ENCODE measurements at regions not wholly inside any gene's neighbourhood (a gene's known extent, or its start where the extent isn't known, plus 50 kb on each side); places are given as distances from the start of the nearest gene placed in this dataset.

GRCh38 chr11:100575860-100576717 lies 111.0 kb upstream of the ARHGAP42 start:
- Histone ChIP-seq H3K9me3 (no peaks in the 10 kb centered on the region), H3K27ac (no peak overlapping the region), H3K27me3 (no peaks in the 10 kb centered on the region), H3K4me3 (no peak overlapping the region), H3K36me3 (ENCODE audit: low read depth, missing control alignments) (no peaks in the 10 kb centered on the region), H3K4me1 (no peaks in the 10 kb centered on the region)
- intact Hi-C loops (cut with DNase I; ENCODE audit: low total_unique reads) = no loop called here
- peak; percentile 45 for DNase-seq
- WGBS, 2 donors = 29 to 35% methylated on average over 4 of the region's 4 CpGs
- TF ChIP-seq POLR2A (IDR thresholded peaks at IDR 0.05) (no peak), CTCF (IDR thresholded peaks at IDR 0.05) (peak; percentile 52 to 70 (median 55))

GRCh38 chr11:100576718-100577021 lies 110.4 kb upstream of the ARHGAP42 start:
- Histone ChIP-seq H3K36me3 (ENCODE audit: low read depth, missing control alignments) (no peaks in the 10 kb centered on the region), H3K4me1 (no peaks in the 10 kb centered on the region), H3K4me3 (no peak overlapping the region), H3K9me3 (no peaks in the 10 kb centered on the region), H3K27ac (no peak overlapping the region), H3K27me3 (no peaks in the 10 kb centered on the region)
- no peak for DNase-seq
- intact Hi-C loops (cut with DNase I; ENCODE audit: low total_unique reads) = no loop called here
- WGBS, 2 donors = 64 to 65% methylated on average over 3 of the region's 3 CpGs
- no peak for TF ChIP-seq POLR2A (IDR thresholded peaks at IDR 0.05)
- no peak for TF ChIP-seq CTCF (IDR thresholded peaks at IDR 0.05)

GRCh38 chr11:100578831-100579311 lies 108.2 kb upstream of the ARHGAP42 start:
- TF ChIP-seq CTCF (IDR thresholded peaks at IDR 0.05) (no peak), POLR2A (IDR thresholded peaks at IDR 0.05) (no peak)
- Histone ChIP-seq H3K27ac (no peak overlapping the region), H3K4me1 (no peaks in the 10 kb centered on the region), H3K4me3 (no peak overlapping the region), H3K9me3 (no peaks in the 10 kb centered on the region), H3K36me3 (ENCODE audit: low read depth, missing control alignments) (no peaks in the 10 kb centered on the region), H3K27me3 (no peaks in the 10 kb centered on the region)
- intact Hi-C loops (cut with DNase I; ENCODE audit: low total_unique reads) = no loop called here
- WGBS, 2 donors = 65 to 66% methylated on average over 5 of the region's 5 CpGs
- peak; percentile 28 for DNase-seq

GRCh38 chr11:100581318-100581717 lies 105.8 kb upstream of the ARHGAP42 start:
- Histone ChIP-seq H3K4me1 (no peaks in the 10 kb centered on the region), H3K9me3 (no peaks in the 10 kb centered on the region), H3K36me3 (ENCODE audit: low read depth, missing control alignments) (no peaks in the 10 kb centered on the region), H3K4me3 (no peak overlapping the region), H3K27me3 (no peaks in the 10 kb centered on the region), H3K27ac (no peak overlapping the region)
- intact Hi-C loops (cut with DNase I; ENCODE audit: low total_unique reads) = loop anchor here (10.0 kb wide), 2 partner anchors 273 to 343 kb away; no protein-coding TSS in a partner anchor
- no peak for DNase-seq
- 81 to 91% methylated on average over 4 of the region's 4 CpGs for WGBS, 2 donors
- no peak for TF ChIP-seq CTCF (IDR thresholded peaks at IDR 0.05)
- TF ChIP-seq POLR2A (IDR thresholded peaks at IDR 0.05) = no peak
